ENCODE measurements at regions not wholly inside any gene's neighbourhood (a gene's known extent, or its start where the extent isn't known, plus 50 kb on each side); places are given as distances from the start of the nearest gene placed in this dataset.
A peak's percentile ranks its signal among the peaks of the same experiment; 100 is the strongest.

GRCh38 chr2:37532503-37532902 is 138.9 kb downstream of the CDC42EP3 start:
- peaks cover 3% of the 10 kb centered on the region; the same call in 1 of the 2 replicates for H3K4me1 ChIP-seq
- TF ChIP-seq, protein P1, sequence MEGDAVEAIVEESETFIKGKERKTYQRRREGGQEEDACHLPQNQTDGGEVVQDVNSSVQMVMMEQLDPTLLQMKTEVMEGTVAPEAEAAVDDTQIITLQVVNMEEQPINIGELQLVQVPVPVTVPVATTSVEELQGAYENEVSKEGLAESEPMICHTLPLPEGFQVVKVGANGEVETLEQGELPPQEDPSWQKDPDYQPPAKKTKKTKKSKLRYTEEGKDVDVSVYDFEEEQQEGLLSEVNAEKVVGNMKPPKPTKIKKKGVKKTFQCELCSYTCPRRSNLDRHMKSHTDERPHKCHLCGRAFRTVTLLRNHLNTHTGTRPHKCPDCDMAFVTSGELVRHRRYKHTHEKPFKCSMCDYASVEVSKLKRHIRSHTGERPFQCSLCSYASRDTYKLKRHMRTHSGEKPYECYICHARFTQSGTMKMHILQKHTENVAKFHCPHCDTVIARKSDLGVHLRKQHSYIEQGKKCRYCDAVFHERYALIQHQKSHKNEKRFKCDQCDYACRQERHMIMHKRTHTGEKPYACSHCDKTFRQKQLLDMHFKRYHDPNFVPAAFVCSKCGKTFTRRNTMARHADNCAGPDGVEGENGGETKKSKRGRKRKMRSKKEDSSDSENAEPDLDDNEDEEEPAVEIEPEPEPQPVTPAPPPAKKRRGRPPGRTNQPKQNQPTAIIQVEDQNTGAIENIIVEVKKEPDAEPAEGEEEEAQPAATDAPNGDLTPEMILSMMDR (IDR thresholded peaks at IDR 0.05; ENCODE audit: low read depth, low read length), result no peak
- no peaks in the 10 kb centered on the region for H3K36me3 ChIP-seq
- no peak overlapping the region for H3K4me3 ChIP-seq (ENCODE audit: low read depth, low read length)
- no peak for DNase-seq
- H3K9me3 ChIP-seq, result no peaks in the 10 kb centered on the region
- H3K27me3 ChIP-seq, result no peaks in the 10 kb centered on the region

- Histone ChIP-seq H3K27me3 (no peaks in the 10 kb centered on the region), H3K4me1 (peaks cover 16% of the 10 kb centered on the region), H3K9me3 (no peaks in the 10 kb centered on the region), H3K4me3 (ENCODE audit: low read depth, low read length) (no peak overlapping the region), H3K36me3 (no peaks in the 10 kb centered on the region)
- DNase-seq, result no peak
- TF ChIP-seq, protein P1 (IDR thresholded peaks at IDR 0.05; ENCODE audit: low read depth, low read length), result no peak
Observed at GRCh38 chr2:37537316-37537715, 134.1 kb downstream of the CDC42EP3 start.

GRCh38 chr2:37541516-37541915 is 129.9 kb downstream of the CDC42EP3 start:
- Histone ChIP-seq H3K4me1 (peaks cover 30% of the 10 kb centered on the region), H3K4me3 (ENCODE audit: low read depth, low read length) (peak overlapping the region; percentile 21), H3K9me3 (no peaks in the 10 kb centered on the region; the same call in none of the 2 replicates), H3K36me3 (no peaks in the 10 kb centered on the region), H3K27me3 (no peaks in the 10 kb centered on the region)
- TF ChIP-seq, protein P1 (IDR thresholded peaks at IDR 0.05; ENCODE audit: low read depth, low read length), result no peak
- no peak for DNase-seq

GRCh38 chr2:37543999-37544557 is 127.4 kb downstream of the CDC42EP3 start:
- TF ChIP-seq, protein P1 (IDR thresholded peaks at IDR 0.05; ENCODE audit: low read depth, low read length), result no peak
- no peak overlapping the region for H3K4me3 ChIP-seq (ENCODE audit: low read depth, low read length)
- H3K27me3 ChIP-seq, result no peaks in the 10 kb centered on the region
- peaks cover 27% of the 10 kb centered on the region for H3K4me1 ChIP-seq
- DNase-seq, result no peak
- no peaks in the 10 kb centered on the region for H3K36me3 ChIP-seq
- H3K9me3 ChIP-seq, result no peaks in the 10 kb centered on the region; the same call in none of the 2 replicates

GRCh38 chr2:37544591-37545031 is 126.8 kb downstream of the CDC42EP3 start:
- Histone ChIP-seq H3K4me3 (ENCODE audit: low read depth, low read length) (no peak overlapping the region), H3K9me3 (no peaks in the 10 kb centered on the region; the same call in none of the 2 replicates), H3K4me1 (peaks cover 27% of the 10 kb centered on the region)

DNA sequence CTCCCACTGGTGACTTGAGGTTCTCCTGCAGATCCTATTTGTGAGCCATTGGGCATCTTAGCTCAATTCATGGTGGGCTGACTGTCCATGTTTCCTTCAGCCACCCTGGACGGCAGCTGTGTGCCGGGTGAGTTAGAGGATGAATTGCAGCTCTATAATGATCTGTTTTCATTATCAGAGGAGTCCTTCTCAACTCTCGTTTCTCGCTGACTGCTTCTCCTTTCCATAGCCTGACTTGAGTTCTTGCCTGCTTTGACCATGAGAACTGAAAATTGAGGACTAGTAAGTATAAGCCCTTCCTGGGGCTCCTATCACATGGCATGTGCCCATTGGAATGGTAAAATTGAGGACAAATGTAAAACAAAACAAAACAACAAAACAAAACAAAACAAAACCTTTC is 121.8 kb downstream of the CDC42EP3 start:
- TF ChIP-seq, protein P1 (IDR thresholded peaks at IDR 0.05; ENCODE audit: low read depth, low read length), result no peak
- DNase-seq, result no peak
- Histone ChIP-seq H3K9me3 (no peaks in the 10 kb centered on the region; the same call in 1 of the 2 replicates), H3K27me3 (no peaks in the 10 kb centered on the region), H3K4me3 (ENCODE audit: low read depth, low read length) (no peak overlapping the region), H3K36me3 (no peaks in the 10 kb centered on the region), H3K4me1 (peaks cover 26% of the 10 kb centered on the region)

More at GRCh38 chr2:37544591-37545031, 126.8 kb downstream of the CDC42EP3 start:
- no peaks in the 10 kb centered on the region for H3K36me3 ChIP-seq
- H3K27me3 ChIP-seq, result no peaks in the 10 kb centered on the region
- DNase-seq, result no peak
- TF ChIP-seq, protein P1 (IDR thresholded peaks at IDR 0.05; ENCODE audit: low read depth, low read length), result no peak

Measured in BE2C (cell line).